GM21825 (cell line): ENCODE measurements at regions not wholly inside any gene's neighbourhood (a gene's known extent, or its start where the extent isn't known, plus 50 kb on each side); places are given as distances from the start of the nearest gene placed in this dataset.

Experiments
- ATAC-seq: cut with Tn5 transposase; IDR thresholded peaks from one replicate; pipeline ENCODE4 v1.9.1; 2021; ENCODE audit warnings: mild to moderate bottlenecking, moderate library complexity; ENCODE audit not compliant: unreplicated experiment

- ATAC-seq = no peak
Observed at GRCh38 chr18:45556222-45556621, 59.1 kb upstream of the SLC14A2 start.

DNA sequence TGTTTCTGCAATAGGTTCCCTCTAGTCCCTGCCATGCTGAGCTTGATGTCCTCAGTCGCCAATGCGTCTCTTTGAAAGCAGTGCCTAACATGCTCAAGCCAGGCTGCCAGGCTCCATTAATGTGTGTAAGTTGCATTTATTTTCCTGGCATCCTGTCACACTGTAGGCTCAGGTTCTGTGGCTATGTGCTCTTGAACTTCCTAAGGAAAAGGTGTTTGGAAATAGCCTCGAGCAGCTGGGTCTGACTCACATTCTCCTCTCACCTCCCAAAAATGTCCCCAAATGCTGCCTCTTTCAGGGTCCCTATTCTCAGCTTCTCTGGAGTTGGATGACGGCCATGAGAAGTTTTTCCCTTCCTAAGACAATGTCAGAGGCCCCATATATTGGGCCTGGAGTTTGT lies 58.0 kb upstream of the SLC14A2 start:
- ATAC-seq = no peak

GRCh38 chr18:45557779-45558178 lies 57.5 kb upstream of the SLC14A2 start:
- no peak for ATAC-seq

DNA sequence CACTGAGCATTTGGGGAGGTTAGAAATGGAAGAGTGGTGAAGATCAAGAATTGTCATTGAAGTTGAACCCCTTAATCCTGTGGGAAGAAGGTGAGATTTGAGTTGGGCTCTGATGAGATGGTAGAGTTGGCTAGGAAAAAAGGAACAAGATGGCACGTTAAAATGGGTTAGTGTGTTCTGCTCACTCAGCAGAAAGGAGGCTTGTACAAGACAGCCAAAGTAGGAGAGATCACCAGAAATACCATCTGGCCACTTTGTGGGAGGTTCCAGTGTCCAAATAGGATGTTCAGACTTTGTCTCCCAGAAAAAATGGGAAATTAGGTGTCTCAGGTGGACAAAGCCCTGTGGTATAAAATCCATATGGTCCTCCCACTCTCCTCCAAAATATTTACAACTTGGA lies 56.0 kb upstream of the SLC14A2 start:
- no peak for ATAC-seq

DNA sequence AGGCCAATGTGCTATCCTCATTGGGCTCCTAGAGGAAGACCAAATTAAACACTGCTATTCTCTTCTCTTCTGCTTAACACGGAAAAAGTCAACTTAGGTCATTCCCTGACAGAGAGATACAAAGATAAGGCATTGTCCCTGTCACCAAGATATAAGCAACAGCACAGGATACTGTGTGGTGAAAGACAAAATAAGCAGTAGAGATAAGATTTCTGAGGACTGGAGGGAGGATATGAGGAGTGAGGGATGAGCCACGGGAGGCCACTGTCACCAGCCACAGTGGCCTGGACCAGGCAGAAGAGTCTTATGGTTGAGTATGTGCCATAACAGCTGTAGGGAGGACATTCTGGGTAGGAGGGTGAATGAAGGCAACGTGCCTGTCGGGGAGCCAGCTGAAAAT lies 54.4 kb upstream of the SLC14A2 start:
- no peak for ATAC-seq

DNA sequence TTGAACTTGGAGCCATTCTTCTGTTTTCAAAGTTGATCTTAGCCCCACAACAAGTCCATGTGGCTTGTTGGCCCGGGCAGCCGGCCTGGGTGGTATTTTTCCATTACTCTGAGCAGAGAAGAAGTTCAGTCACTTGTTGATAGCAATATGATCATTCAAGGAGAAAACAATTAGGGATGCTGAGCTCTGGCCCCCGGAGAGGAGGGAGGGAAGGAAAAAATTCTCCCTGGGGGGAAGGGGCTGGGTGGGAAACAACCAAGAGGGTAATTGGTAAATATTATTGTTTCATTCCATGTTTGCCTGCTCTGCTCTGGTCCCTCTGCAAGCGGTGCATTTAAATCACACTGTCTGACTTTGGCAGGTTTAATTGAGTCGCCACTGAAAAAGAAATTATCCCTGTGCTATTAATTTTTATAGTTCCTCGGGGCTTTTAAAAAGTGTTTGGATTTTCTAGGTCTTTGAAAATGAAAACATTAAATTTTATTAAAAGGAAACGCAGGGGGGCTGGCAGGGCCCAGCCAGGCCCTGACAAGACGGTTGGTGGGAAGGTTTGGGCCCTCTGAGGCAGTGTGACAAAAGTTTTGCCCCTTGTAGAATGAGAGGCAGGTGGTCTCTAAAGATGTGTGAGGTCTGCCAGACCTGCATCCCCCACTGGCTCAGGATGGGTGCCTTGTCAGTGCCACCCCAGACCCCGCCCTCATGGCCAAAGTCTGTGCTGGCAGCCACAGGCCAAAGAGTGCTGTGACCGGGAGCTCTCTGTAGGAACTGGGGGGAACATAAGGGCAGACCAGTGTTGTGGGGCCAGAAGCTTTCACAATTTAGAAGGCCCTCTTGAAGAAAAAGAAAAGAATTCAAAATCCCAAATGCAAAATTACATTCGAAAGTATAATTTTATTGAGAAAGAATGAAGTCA lies 52.5 kb upstream of the SLC14A2 start:
- ATAC-seq = no peak

DNA sequence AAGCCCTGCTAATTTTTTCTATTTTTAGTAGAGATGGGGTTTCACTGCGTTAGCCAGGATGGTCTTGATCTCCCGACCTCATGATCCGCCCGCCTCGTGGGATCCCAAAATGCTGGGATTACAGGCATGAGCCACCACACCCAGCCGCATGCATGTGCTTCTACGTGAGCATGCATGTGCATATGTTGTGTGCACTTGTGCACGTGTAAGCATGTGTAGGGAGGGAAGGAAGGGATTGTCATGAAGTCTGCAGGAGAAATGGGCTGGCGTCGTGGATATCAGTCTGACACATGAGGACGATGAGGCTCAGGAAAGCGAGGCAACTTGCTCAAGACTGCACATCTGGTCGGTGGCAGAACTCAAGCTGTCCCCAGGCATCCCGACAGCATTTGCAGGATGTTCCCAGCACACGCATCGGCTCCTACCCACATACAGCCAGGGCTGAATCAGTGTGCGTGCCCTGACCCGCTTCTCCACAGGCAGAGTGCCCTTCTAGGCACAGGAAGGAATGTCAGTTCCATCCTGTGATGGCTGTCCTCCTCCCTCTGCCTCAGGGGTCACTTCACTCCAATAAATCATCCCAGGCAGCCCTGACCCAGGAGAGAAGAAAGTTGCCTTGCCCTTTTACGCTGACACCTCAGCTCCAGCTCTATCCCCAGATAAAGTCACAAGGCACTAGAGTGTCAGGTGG lies 49.9 kb upstream of the SLC14A2 start:
- ATAC-seq = no peak
